ENCODE measurements at regions not wholly inside any gene's neighbourhood (a gene's known extent, or its start where the extent isn't known, plus 50 kb on each side); places are given as distances from the start of the nearest gene placed in this dataset.

DNA sequence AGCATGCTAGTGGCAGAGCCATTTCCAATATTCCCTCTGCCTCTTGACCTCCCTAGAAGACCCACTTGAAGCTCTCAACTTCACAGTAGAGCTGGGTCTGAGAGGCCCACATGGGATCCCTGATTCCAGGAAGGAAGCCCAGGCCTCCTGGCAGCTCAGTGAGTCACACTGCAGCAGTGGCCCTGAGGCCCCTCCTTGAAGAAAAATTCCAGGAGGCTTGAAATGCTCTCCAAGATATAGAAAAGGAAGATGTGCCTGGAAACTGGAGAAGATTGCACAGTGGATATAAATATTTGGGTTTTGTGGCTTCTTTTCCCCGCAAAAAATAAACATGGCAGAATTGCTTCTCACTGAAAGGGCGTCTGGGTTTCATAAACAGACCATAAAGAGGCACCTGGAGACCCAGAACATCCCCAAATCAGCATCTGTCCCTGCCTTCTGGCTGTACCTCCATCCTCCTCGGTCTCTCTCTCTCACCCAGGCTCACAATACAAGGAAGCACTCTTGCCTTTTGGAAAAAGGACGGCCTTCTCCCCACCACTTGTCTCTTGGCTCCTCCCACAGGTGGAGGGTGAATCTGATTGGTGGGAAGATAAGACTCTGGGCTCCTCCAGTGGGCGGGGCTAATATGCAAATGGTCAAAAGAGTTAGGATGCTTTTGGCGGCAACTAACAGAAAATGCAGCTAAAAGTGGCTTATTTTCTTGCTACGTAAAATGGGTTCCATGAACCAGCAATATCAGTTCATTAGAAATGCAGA is 200.0 kb upstream of the SULF2 start (continued):
- TF ChIP-seq, protein P1, sequence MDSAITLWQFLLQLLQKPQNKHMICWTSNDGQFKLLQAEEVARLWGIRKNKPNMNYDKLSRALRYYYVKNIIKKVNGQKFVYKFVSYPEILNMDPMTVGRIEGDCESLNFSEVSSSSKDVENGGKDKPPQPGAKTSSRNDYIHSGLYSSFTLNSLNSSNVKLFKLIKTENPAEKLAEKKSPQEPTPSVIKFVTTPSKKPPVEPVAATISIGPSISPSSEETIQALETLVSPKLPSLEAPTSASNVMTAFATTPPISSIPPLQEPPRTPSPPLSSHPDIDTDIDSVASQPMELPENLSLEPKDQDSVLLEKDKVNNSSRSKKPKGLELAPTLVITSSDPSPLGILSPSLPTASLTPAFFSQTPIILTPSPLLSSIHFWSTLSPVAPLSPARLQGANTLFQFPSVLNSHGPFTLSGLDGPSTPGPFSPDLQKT (CRISPR knock-in tag; IDR thresholded peaks at IDR 0.05; ENCODE audit: borderline replicate concordance): no peak
- TF ChIP-seq THYN1 (CRISPR knock-in tag; IDR thresholded peaks at IDR 0.05; ENCODE audit: borderline replicate concordance, low read depth): no peak
- TF ChIP-seq HMGXB4 (CRISPR knock-in tag; IDR thresholded peaks at IDR 0.05; ENCODE audit: borderline replicate concordance in 1 of 2, low read depth in 1 of 2): no peak
- no peak for TF ChIP-seq KLF9 (CRISPR knock-in tag; IDR thresholded peaks at IDR 0.05; ENCODE audit: low read depth)
- TF ChIP-seq ZNF296 (CRISPR knock-in tag; conservative IDR thresholded peaks at IDR 0.05): no peak

DNA sequence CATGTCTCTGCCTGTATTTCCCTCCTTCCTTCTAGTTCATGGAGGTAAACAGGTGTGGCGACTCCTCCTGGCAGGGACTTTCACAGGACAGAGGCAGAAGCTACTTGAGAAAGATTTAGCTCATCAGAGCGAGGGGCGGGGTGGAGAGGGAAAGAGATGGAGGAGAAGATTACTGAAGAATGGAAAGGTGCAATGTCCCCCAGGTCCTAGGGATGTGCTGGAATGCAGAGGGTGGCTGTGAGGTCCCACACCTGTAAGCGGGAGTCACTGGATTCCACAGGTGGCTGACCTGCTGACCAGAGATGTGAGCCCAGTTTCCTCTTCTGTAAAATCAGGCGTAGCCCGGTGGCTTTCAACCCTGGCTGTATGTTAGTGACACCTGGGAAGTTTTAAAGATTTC is 199.2 kb upstream of the SULF2 start:
- in situ Hi-C loops (cut with HindIII; ENCODE audit: extremely low pct_ligation_motif_present, low pct_unique_long_range_greater_than_20kb) (no loop called here), intact Hi-C loops (cut with micrococcal nuclease; ENCODE audit: unreplicated experiment) (no loop called here)
- FAIRE-seq (no peak), ATAC-seq (0 out of 3 replicates have a peak, but pooled peaks have one; percentile 13), DNase-seq (ENCODE audit: low spot score) (no peak)
- Histone ChIP-seq H3K36me3 (replicated peaks in 1 of 2; ENCODE audit: control insufficient read depth in 1 of 2, insufficient read depth in 2 of 2, low read length in 2 of 2) (no peaks in the 10 kb centered on the region), H4K20me1 (ENCODE audit: insufficient read depth, low read length) (no peaks in the 10 kb centered on the region), H3K79me2 (ENCODE audit: insufficient read depth, low read length) (no peaks in the 10 kb centered on the region), H3K9ac (ENCODE audit: insufficient read depth, low read depth, low read length) (no peak overlapping the region), H3K27ac (ENCODE audit: extremely low read length, insufficient read depth, low read length) (no peak overlapping the region), H3K4me2 (ENCODE audit: low read depth, low read length) (no peak overlapping the region), H3K4me3 (replicated peaks in 1 of 3; ENCODE audit: insufficient read depth in 1 of 3, low read depth in 2 of 3, low read length in 3 of 3) (no peak overlapping the region), H3K4me1 (ENCODE audit: insufficient read depth, low read length) (peaks cover 34% of the 10 kb centered on the region), H2AFZ (ENCODE audit: low read length) (no peak overlapping the region), H3K27me3 (ENCODE audit: control insufficient read depth in 1 of 2, insufficient read depth in 2 of 2, low read length in 2 of 2) (peaks cover 4 to 16% of the 10 kb centered on the region in 2 experiments; a peak in 4 of 5 replicates), H3K9me3 (ENCODE audit: low read length) (no peaks in the 10 kb centered on the region)
- TF ChIP-seq SUZ12 (IDR thresholded peaks at IDR 0.05; ENCODE audit: low read depth, low read length): no peak
- no peak for TF ChIP-seq MTERF4 (CRISPR knock-in tag; IDR thresholded peaks at IDR 0.05)
- peak; percentile 17; the same call in 1 of the 2 replicates for TF ChIP-seq STAG1 (CRISPR knock-in tag; IDR thresholded peaks at IDR 0.05)
- TF ChIP-seq CTCF (CRISPR knock-in tag; IDR thresholded peaks at IDR 0.05): peak; percentile 29
- CTCF ChIA-PET (ENCODE audit: low intra/inter-chr PET ratio, low total read pairs): no interaction called here
- POLR2A ChIA-PET: interaction anchor here (1.8 kb wide), 1 partner anchor 10 kb away, joined by 5 read pairs; no protein-coding TSS in a partner anchor
- WGBS (ENCODE audit: low lambda C conversion rate): 25% methylated on average over 6 of the region's 6 CpGs
- BruUV-seq (replicated peaks): no TSS peak
